ENCODE measurements at regions not wholly inside any gene's neighbourhood (a gene's known extent, or its start where the extent isn't known, plus 50 kb on each side); places are given as distances from the start of the nearest gene placed in this dataset.

DNA sequence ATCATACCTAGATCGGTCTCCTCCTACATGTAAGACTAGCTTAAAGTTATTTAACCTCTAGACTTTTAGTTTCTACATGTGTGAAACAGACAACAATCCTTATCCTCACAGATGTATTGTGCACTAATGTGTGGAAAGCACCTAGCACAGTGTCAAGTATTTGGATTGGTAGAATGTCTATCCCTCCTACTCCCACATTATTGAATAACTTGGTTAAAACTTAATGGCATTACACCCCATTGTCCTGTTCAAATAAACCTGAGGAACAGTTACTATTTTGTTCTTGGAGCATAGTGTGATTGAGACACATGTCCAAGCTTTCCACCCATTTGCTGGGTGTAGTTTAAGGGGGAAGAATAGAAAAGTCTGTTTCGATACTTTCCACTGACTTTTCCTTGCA lies 208.8 kb upstream of the JUN start:
- intact Hi-C loops (cut with micrococcal nuclease) = no loop called here

DNA sequence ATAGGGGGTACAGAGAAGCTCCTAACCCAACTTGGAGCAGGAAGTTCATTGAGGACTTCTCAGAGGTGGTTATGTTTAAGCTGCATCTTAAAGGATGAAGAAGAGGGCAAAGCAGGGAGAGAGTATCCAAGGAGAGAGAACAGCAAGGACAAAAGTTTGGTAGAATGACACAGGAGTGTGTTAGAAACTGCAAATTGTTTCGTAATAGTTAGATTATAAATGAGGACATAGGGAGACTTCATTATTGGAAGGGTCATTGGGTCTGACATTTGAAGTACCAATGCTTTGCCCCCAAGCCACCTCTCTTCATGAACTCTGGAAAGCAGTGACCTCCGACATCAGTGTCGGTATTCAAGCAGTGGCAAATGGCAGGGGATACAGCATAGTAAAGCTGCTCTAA lies 209.6 kb upstream of the JUN start:
- intact Hi-C loops (cut with micrococcal nuclease) = no loop called here

DNA sequence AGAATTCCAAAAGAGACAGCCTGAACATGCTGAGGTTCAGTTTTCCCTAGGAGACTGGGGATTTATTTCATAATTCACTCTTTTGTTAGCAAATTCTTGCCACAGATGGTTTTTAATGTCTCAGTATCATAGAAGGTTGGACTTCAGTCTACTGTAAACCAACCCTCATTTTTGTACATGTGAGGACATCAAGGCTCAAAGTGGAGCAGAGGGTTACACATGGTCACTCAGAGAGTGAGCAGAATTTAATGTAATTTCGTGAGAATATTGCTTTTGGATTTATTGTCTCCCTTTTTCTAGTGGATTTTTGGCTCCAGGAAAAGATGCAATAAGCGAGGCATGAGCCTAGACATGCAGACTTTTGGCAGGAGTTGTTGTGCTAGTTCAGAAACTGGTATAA lies 210.8 kb upstream of the JUN start:
- intact Hi-C loops (cut with micrococcal nuclease) = loop anchor here (5.0 kb wide), 1 partner anchor 703 kb away; no protein-coding TSS in a partner anchor

DNA sequence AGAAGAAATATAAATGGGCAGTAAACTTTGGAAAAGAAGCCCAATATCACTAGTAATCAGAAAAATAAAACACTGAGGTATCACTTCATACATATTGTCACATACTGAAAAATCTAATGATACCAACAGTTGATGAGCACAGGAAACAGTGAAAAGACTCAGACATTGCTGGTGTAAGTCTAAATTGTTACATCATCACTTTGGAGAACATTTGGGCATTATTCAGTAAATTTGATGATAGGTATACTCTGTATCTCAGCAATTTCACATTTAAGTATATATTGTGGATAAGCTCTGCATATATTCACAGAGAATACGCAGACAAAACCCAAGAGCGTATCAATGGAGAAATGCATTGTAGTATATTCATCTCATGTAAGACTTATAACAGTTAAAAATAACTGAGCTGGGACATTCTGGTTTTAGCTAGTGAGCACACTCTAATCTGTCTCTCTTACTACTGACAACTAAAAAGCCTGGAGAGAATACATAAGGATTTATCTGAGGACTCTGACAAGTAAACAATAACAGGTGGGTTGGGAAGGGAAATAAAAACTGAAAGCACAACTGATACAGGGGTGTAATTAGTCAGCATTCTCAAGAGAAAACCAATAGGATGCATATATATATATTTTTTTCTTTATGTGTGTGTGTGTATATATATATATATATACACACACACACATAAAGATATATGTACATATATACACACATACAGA lies 212.7 kb upstream of the JUN start:
- intact Hi-C loops (cut with micrococcal nuclease) = loop anchor here (1.0 to 5.0 kb wide), 5 partner anchors 24 to 701 kb away; no protein-coding TSS in a partner anchor

DNA sequence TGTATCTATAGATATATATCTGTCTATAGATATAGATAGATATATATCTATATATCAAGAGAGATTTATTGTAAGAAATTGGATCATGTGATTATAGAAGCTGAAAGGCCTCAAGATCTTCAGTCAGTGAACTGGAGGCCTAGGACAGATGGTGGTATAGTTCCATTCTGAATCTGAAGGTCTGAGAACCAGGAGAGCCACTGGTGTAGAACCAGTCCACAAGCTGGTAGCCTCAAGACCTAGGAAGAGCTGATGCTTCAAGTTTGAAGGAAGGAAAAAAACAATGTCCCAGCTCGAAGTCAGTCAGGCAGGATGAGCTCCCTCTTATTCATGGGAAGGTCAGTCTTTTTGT lies 213.2 kb upstream of the JUN start:
- intact Hi-C loops (cut with micrococcal nuclease) = loop anchor here (2.0 to 5.0 kb wide), 3 partner anchors 50 to 700 kb away; no protein-coding TSS in a partner anchor

GRCh38 chr1:58997637-58998036 lies 213.8 kb upstream of the JUN start:
- intact Hi-C loops (cut with micrococcal nuclease) = loop anchor here (2.0 to 5.0 kb wide), 3 partner anchors 49 to 700 kb away; no protein-coding TSS in a partner anchor

DNA sequence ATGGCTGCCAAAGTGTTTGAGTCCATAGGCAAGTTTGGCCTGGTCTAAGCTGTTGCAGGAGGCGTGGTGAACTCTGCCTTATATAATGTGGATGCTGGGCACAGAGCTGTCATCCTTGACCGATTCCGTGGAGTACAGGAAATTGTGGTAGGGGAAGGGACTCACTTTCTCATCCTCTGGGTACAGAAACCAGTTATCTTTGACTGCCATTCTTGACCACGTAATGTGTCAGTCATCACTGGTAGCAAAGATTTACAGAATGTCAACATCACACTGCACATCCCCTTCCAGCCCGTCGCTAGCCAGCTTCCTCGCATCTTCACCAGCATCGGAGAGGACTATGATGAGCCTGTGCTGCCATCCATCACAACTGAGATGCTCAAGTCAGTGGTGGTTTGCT lies 215.8 kb upstream of the JUN start:
- intact Hi-C loops (cut with micrococcal nuclease) = loop anchor here (5.0 kb wide), 1 partner anchor 698 kb away; no protein-coding TSS in a partner anchor

GRCh38 chr1:59004755-59005154 lies 220.9 kb upstream of the JUN start:
- intact Hi-C loops (cut with micrococcal nuclease) = loop anchor here (5.0 kb wide), 3 partner anchors 102 to 222 kb away; partner anchors contain the start of gene JUN

DNA sequence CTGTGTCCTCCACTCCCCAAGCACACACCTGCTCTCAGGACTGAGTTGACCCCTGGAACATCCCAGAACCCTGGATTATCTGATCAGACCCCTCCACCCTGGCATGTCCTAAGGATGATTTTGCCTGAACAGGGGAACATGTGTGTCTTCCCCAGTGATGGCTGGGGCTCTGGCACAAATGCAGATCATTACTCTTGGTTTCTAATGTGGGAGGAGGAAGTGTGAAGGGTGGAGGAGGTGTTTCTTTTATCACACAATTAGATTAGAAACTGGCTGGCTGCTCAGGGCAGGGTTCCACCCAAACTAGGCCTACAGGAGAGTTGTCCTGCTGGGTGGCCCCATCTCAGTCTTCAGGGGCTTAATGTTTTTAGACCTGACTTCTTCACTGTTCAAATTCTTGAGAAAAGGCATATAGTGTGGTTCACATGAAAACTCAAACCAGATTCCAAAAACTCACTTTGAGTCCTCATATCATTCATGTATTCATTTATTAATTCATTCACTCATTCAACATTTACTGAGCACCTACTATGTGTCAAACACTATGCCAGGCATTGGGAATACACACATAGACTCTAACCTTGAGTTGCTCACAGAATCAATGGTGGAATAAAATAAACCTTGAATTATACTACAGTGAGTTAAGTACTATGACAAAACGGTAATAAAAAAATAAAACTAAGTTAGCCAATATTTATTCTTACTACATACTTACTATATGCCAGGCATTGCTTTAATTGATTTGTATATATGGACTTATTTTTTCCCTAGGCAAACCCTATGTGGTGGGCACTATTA lies 221.8 kb upstream of the JUN start:
- intact Hi-C loops (cut with micrococcal nuclease) = loop anchor here (5.0 kb wide), 3 partner anchors 103 to 223 kb away; partner anchors contain the start of gene JUN

DNA sequence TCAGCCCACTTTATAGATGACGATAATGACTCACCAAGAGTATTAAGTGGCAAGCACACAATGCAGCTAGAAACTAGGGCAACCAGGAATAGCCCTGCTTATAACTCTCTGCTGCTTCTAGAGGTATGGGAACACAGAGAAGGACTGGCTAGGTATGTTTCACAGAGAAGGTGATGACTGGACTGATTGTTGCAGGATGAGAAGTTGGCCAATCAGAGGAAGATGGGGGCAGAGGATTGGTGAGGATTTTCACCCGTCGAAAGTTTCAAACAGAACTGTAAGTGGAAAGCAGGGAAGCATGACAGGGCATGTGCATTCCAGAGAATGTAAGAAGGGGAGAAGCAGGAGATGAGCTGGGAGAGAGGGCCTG lies 222.4 kb upstream of the JUN start:
- intact Hi-C loops (cut with micrococcal nuclease) = loop anchor here (5.0 kb wide), 3 partner anchors 104 to 224 kb away; partner anchors contain the start of gene JUN

GRCh38 chr1:59006932-59007331 lies 223.1 kb upstream of the JUN start:
- intact Hi-C loops (cut with micrococcal nuclease) = loop anchor here (5.0 kb wide), 3 partner anchors 105 to 225 kb away; partner anchors contain the start of gene JUN

DNA sequence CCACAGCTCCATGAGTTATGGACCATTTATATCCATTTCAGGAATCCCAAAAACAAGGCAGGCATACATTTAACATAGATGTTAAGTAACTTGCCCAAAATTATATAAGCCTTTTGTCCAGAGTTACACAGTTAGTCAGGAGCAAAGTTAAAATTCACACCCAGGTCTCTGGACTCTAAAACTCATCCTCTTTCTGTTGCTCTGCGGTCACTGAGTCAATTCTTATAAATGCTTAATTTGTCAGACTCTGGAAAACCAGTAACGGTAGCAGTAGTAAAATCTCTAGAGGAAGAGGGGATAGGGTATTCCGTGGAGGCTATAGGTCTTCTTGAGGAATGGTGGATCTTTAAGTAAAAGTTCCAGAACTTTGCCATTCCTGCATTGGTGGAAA lies 223.6 kb upstream of the JUN start:
- intact Hi-C loops (cut with micrococcal nuclease) = loop anchor here (5.0 kb wide), 3 partner anchors 105 to 225 kb away; partner anchors contain the start of gene JUN

- intact Hi-C loops (cut with micrococcal nuclease) = loop anchor here (5.0 kb wide), 3 partner anchors 106 to 226 kb away; partner anchors contain the start of gene JUN
These were observed 224.2 kb upstream of the JUN start for GRCh38 chr1:59007820-59008598.

DNA sequence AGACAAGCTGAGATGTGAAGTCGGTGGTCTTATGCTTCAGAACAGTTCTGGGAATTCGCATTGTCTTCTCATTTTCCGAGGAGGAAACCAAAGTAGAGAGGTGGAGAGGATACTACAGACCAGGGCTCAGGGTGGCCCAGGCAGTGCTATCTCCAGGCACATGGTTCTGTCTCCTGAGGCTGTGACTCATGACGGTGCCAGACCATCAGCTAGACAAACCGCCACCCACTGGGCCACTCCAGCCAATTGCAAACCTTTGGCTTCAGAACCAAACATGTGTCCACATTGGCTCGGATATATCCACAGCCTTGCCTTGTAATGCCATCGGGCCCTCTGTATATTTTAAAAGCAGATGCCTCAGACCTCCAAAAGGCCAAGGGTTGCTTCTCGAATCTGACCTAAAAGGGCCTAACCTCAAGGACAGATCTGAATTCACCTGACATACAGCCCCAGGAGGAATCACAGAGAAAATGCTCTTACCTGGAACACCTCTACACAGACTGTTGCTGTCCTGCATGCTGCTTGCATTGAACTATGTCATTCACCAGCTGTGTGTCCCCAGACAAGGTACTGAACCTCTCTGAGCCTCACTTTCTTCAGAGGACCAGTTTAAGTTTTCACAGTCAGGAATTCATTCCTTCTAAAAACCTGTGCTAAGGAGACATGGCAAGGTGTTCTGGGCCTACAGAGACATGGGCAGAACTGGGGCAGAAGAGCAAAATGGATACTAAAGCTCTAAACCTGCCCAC lies 224.9 kb upstream of the JUN start:
- intact Hi-C loops (cut with micrococcal nuclease) = loop anchor here (5.0 kb wide), 3 partner anchors 106 to 226 kb away; partner anchors contain the start of gene JUN

GRCh38 chr1:59011663-59012062 lies 227.8 kb upstream of the JUN start:
- intact Hi-C loops (cut with micrococcal nuclease) = no loop called here

DNA sequence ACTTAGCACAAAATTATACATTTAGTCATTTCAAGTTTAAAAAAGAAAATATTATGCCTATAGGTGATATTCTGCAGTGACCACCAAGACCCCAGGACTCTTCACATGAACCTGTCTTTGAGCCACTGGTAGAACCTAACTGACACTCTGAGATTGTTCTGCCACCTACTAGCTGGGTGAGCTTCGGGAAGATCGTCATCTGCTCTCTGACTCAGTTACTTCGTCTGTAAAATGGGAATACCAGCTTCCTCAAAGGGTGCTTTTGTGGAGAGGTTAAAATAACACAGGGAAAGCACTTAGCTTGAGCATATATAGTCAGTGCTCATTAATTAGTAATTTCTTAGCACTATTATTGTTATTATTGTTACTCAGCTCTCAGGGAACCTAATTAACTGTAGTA lies 228.5 kb upstream of the JUN start:
- intact Hi-C loops (cut with micrococcal nuclease) = no loop called here

- intact Hi-C loops (cut with micrococcal nuclease) = no loop called here
These were observed 229.6 kb upstream of the JUN start for GRCh38 chr1:59013276-59013927.

GRCh38 chr1:59013928-59014279 lies 230.1 kb upstream of the JUN start:
- intact Hi-C loops (cut with micrococcal nuclease) = no loop called here

DNA sequence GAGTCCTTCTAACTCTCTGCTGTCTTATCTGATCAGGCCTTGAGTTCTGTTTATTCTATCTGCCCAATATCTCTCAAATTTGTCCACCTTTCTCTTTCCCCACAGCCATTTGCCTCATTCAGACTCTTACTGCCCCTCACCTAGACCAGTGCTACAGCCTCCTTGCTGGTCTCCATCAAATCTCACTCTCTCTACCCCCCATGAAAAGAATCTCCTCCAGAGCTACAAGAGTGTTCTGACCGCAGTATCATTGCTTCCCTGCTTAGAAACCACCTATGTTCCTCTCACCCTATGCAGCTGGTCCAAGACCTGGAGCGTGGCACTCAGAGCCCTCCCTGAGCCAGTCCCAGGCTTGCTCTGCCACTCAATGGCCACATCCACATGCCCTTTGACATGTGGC lies 231.0 kb upstream of the JUN start:
- intact Hi-C loops (cut with micrococcal nuclease) = no loop called here

DNA sequence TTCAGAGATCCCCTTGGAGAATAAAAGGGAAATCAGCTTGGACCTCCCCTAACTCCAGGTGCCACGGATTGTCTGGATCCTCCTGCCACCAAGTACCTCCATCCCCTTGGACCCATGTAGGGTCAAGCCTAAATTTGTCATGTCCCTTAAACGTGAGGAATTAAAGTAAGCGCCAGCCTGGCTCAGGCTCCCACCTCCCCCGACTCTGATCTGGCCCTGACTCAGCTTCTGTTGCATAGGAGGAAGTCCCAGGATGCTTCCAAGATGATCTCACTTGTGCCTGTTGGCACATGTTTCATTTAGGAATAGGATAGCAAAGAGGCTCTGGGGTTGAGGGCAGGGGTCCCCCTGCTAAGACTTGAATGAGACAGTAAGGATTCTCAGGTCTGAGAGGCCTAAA lies 231.9 kb upstream of the JUN start:
- intact Hi-C loops (cut with micrococcal nuclease) = no loop called here

Data from T-helper 1 cell treated with Interleukin-12 subunit alpha and Interleukin-12 subunit beta and Interleukin-4 antibody, amounts not matched to agents 30 ng/mL and 1 ng/mL, for 36 hours (primary cell).